LoVo (cell line): ENCODE measurements at regions not wholly inside any gene's neighbourhood (a gene's known extent, or its start where the extent isn't known, plus 50 kb on each side); places are given as distances from the start of the nearest gene placed in this dataset.

Experiments used
- DNase-seq: peaks from one replicate; pipeline ENCODE4 v3.0.0-alpha.2; 2016; ENCODE audit warnings: low spot score

- no peak for DNase-seq
Observed at GRCh38 chr18:32621034-32621433, 150.4 kb upstream of the GAREM1 start.

GRCh38 chr18:32618546-32618945 lies 147.9 kb upstream of the GAREM1 start:
- DNase-seq: no peak

GRCh38 chr18:32613821-32614220 lies 143.1 kb upstream of the GAREM1 start:
- no peak for DNase-seq

GRCh38 chr18:32612651-32613050 lies 142.0 kb upstream of the GAREM1 start:
- no peak for DNase-seq

GRCh38 chr18:32610176-32610575 lies 139.5 kb upstream of the GAREM1 start:
- DNase-seq: no peak

- DNase-seq: no peak
Observed at GRCh38 chr18:32607816-32608215, 137.1 kb upstream of the GAREM1 start.

- DNase-seq: no peak
Observed at GRCh38 chr18:32598144-32598543, 127.5 kb upstream of the GAREM1 start.

- no peak for DNase-seq
Observed at GRCh38 chr18:32596501-32596900, 125.8 kb upstream of the GAREM1 start.

- no peak for DNase-seq
Observed at GRCh38 chr18:32595832-32596231, 125.2 kb upstream of the GAREM1 start.

GRCh38 chr18:32588191-32588590 lies 117.5 kb upstream of the GAREM1 start:
- no peak for DNase-seq

- DNase-seq: no peak
Observed at GRCh38 chr18:32583431-32583830, 112.7 kb upstream of the GAREM1 start.

GRCh38 chr18:32582455-32582854 lies 111.8 kb upstream of the GAREM1 start:
- DNase-seq: no peak

GRCh38 chr18:32577561-32577960 lies 106.9 kb upstream of the GAREM1 start:
- DNase-seq: no peak

- no peak for DNase-seq
Observed at GRCh38 chr18:32576296-32576916, 105.7 kb upstream of the GAREM1 start.

- DNase-seq: no peak
Observed at GRCh38 chr18:32566960-32567359, 96.3 kb upstream of the GAREM1 start.

GRCh38 chr18:32553640-32554365 lies 83.1 kb upstream of the GAREM1 start:
- no peak for DNase-seq

- no peak for DNase-seq
Observed at GRCh38 chr18:32553174-32553573, 82.5 kb upstream of the GAREM1 start.

GRCh38 chr18:32552421-32553030 lies 81.8 kb upstream of the GAREM1 start:
- peak; percentile 83 for DNase-seq

GRCh38 chr18:32550963-32551362 lies 80.3 kb upstream of the GAREM1 start:
- no peak for DNase-seq

GRCh38 chr18:32549248-32550110 lies 78.8 kb upstream of the GAREM1 start:
- DNase-seq: peak; percentile 67

- no peak for DNase-seq
Observed at GRCh38 chr18:32548688-32549087, 78.0 kb upstream of the GAREM1 start.

- no peak for DNase-seq
Observed at GRCh38 chr18:32545631-32546030, 74.9 kb upstream of the GAREM1 start.

- DNase-seq: no peak
Observed at GRCh38 chr18:32544088-32544487, 73.4 kb upstream of the GAREM1 start.
